ENCODE measurements at regions not wholly inside any gene's neighbourhood (a gene's known extent, or its start where the extent isn't known, plus 50 kb on each side); places are given as distances from the start of the nearest gene placed in this dataset.

DNA sequence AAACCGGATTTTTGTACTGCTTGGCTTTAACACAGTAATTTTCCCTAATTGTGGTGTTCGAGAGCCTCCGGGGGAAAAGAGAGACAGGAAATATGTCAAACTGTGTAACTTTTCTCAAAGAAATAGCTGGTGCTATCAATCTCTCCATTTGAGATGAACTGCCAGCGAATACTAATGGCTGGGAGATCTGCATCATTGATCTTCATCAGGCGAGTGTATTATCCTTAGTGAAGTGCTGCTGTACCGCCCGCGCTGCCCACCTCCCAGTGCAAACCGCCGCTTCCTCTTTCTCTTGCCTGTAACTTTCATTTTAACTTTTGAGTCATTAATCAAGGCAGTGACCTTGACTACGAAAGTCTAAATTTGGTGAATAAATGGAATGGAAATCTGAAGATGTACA lies 246.1 kb upstream of the ST6GAL2 start:
- WGBS, 2 donors = 65 to 66% methylated on average over 11 of the region's 11 CpGs
- Histone ChIP-seq H3K9me3 (no peaks in the 10 kb centered on the region), H3K27ac (no peak overlapping the region), H3K27me3 (no peaks in the 10 kb centered on the region), H3K4me3 (no peak overlapping the region), H3K4me1 (no peaks in the 10 kb centered on the region), H3K36me3 (no peaks in the 10 kb centered on the region)
- DNase-seq = no peak
- intact Hi-C loops (cut with DNase I) = no loop called here
- TF ChIP-seq, protein P1, sequence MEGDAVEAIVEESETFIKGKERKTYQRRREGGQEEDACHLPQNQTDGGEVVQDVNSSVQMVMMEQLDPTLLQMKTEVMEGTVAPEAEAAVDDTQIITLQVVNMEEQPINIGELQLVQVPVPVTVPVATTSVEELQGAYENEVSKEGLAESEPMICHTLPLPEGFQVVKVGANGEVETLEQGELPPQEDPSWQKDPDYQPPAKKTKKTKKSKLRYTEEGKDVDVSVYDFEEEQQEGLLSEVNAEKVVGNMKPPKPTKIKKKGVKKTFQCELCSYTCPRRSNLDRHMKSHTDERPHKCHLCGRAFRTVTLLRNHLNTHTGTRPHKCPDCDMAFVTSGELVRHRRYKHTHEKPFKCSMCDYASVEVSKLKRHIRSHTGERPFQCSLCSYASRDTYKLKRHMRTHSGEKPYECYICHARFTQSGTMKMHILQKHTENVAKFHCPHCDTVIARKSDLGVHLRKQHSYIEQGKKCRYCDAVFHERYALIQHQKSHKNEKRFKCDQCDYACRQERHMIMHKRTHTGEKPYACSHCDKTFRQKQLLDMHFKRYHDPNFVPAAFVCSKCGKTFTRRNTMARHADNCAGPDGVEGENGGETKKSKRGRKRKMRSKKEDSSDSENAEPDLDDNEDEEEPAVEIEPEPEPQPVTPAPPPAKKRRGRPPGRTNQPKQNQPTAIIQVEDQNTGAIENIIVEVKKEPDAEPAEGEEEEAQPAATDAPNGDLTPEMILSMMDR (IDR thresholded peaks at IDR 0.05) = no peak
- no peak for TF ChIP-seq POLR2A (IDR thresholded peaks at IDR 0.05)

DNA sequence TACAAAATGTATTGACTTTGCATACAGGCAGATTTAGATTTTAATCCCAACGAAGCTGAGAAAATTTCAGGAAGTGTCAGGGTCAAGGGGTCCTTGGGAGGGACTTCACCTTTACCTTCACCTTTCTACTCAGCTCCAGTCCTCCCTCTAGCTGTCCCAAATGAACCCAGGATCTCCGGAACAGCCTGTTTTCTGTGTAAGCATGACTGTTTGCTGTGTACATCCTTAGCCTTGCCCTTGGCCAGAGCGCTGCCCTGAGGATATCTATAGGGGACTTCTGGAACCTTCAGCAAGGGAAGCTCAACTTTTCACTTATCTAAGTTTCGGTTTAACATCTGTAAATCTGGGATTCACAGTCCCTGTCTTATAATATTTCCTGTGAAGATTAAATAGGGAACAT lies 246.8 kb upstream of the ST6GAL2 start:
- Histone ChIP-seq H3K9me3 (no peaks in the 10 kb centered on the region), H3K36me3 (no peaks in the 10 kb centered on the region), H3K4me3 (no peak overlapping the region), H3K27ac (no peak overlapping the region), H3K4me1 (no peaks in the 10 kb centered on the region), H3K27me3 (no peaks in the 10 kb centered on the region)
- 65 to 68% methylated on average over 4 of the region's 4 CpGs for whole genome bisulfite sequencing, 2 donors
- TF ChIP-seq, protein P1 (IDR thresholded peaks at IDR 0.05) = no peak
- TF ChIP-seq POLR2A (IDR thresholded peaks at IDR 0.05) = no peak
- intact Hi-C loops (cut with DNase I) = no loop called here
- DNase-seq = no peak

DNA sequence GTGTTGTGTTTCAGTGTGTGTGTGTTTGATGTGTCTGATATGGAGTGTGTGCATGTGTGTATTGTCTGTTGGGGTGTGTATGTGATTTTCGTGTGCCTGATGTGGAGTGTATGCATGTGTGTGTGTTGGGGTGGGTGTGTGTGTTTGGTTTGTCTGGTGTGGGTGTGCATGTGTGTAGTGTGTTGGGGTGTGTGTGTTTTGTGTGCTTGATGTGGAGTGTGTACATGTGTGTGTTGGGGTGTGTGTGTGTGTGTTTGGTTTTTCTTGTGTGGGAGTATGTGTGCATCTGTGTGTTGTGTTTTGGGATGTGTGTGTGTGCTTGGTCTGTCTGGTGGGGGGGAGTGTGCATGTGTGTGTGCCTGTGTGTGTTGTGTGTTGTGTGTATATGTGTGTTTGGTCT lies 247.4 kb upstream of the ST6GAL2 start:
- Histone ChIP-seq H3K27me3 (no peaks in the 10 kb centered on the region), H3K36me3 (no peaks in the 10 kb centered on the region), H3K27ac (no peak overlapping the region), H3K9me3 (no peaks in the 10 kb centered on the region), H3K4me3 (no peak overlapping the region), H3K4me1 (no peaks in the 10 kb centered on the region)
- no peak for DNase-seq
- TF ChIP-seq, protein P1 (IDR thresholded peaks at IDR 0.05) = no peak
- no peak for TF ChIP-seq POLR2A (IDR thresholded peaks at IDR 0.05)
- intact Hi-C loops (cut with DNase I) = no loop called here
- 67 to 88% methylated on average over 1 of the region's 1 CpG for WGBS, 2 donors

DNA sequence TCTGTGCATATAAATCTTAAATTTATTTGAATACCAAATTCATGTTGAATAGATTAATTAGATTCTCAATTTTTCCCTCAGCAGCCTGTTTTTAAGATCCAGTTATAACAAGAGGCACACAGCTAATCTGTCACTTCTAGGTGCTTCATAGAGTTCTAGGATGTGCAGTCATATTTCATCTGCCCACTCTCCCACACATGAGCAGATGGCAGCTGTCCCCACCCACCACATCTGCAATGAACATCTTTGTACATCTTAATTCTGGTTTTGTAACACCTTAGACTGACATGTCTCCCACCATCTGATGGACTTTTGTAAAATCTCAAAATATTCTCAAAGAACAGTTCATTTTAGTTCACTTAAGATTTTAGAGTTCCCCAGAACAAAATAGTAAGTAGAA lies 250.8 kb upstream of the ST6GAL2 start:
- no peaks in the 10 kb centered on the region for H3K9me3 ChIP-seq
- intact Hi-C loops (cut with DNase I) = no loop called here
- no peaks in the 10 kb centered on the region for H3K4me1 ChIP-seq
- H3K4me3 ChIP-seq = no peak overlapping the region
- no peaks in the 10 kb centered on the region for H3K36me3 ChIP-seq
- H3K27ac ChIP-seq = no peak overlapping the region
- DNase-seq = no peak
- no peaks in the 10 kb centered on the region for H3K27me3 ChIP-seq
- TF ChIP-seq POLR2A (IDR thresholded peaks at IDR 0.05) = no peak
- TF ChIP-seq, protein P1 (IDR thresholded peaks at IDR 0.05) = no peak

DNA sequence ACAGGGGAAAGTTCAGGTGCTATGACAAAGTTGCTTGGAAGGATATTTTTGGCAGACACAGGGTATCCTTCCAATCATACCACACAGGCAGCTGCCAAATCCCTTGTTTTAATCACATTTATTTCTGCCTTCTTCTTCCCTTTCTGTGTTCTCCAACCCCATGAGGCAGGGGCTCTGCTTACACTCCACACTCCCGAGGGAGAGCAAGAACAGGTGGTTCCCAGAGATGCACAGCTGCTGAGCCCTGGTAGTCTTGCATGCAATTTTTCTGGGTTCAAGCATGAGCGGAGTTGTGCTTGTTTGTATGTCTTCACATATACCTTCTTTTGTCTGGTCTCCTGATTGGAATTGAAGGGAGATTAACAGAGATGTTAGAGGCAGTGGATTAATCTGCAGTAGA lies 251.7 kb upstream of the ST6GAL2 start:
- no peaks in the 10 kb centered on the region for H3K9me3 ChIP-seq
- no peak overlapping the region for H3K27ac ChIP-seq
- H3K27me3 ChIP-seq = no peaks in the 10 kb centered on the region
- intact Hi-C loops (cut with DNase I) = no loop called here
- DNase-seq = no peak
- H3K36me3 ChIP-seq = no peaks in the 10 kb centered on the region
- no peaks in the 10 kb centered on the region for H3K4me1 ChIP-seq
- no peak overlapping the region for H3K4me3 ChIP-seq
- TF ChIP-seq, protein P1 (IDR thresholded peaks at IDR 0.05) = no peak
- TF ChIP-seq POLR2A (IDR thresholded peaks at IDR 0.05) = no peak
- 58 to 82% methylated on average over 2 of the region's 2 CpGs for WGBS, 2 donors

Measured in esophagus squamous epithelium (tissue), 5 donors.